HCT116 (cell line): ENCODE measurements at regions not wholly inside any gene's neighbourhood (a gene's known extent, or its start where the extent isn't known, plus 50 kb on each side); places are given as distances from the start of the nearest gene placed in this dataset.

Experiments used
- ATAC-seq: fragments of 200-7000 bp; cut with Tn5 transposase; 2 replicates; pipeline ENCODE4 v1.9.1; 2020; ENCODE audit warnings: mild to moderate bottlenecking, moderate library complexity
- BruUV-seq: library from RNA; stranded (reverse); fragments of 400-500 nt; replicated peaks from 2 replicates; lab custom pipeline; 2021; lab: Mats Ljungman, UMichigan
- CTCF ChIA-PET: fragments of 300-600 bp; sonication (Branson Sonifier 250); formaldehyde crosslinking; loops from one replicate; lab custom pipeline; 2021; ENCODE audit warnings: antibody characterized with exemption; lab: Charles Lee
- POLR2A ChIA-PET: fragments of 300-600, 350-600 bp; sonication (Branson Sonifier 250); formaldehyde crosslinking; loops from one replicate; lab custom pipeline; 2021; ENCODE audit warnings: antibody characterized with exemption; lab: Charles Lee
- RAD21 ChIA-PET, 2 experiments: fragments of 300-600 bp; sonication (Branson Sonifier 250); formaldehyde crosslinking; loops; one replicate each; lab custom pipeline; 2023; ENCODE audit warnings: low total read pairs in 2 of 2; ENCODE audit not compliant: uncharacterized antibody in 2 of 2, unreplicated experiment in 2 of 2, low non-redundant PET in 1 of 2; lab: Charles Lee
- DNase-seq: peaks from one replicate; pipeline ENCODE4 v3.0.0-alpha.2; 2010; ENCODE audit warnings: low read depth, low spot score
- H2AFZ ChIP-seq: fragments of 200-600 bp; shearing (Covaris generic), sonication (generic); 2 replicates; pipeline ENCODE4 v1.6.1; 2017; ENCODE audit warnings: low read depth, mixed run types, mixed read lengths, antibody characterized with exemption, low read length; ENCODE audit not compliant: poor library complexity, severe bottlenecking
- H3K27ac ChIP-seq: 2 replicates; pipeline ENCODE4 v1.5.1; 2012; ENCODE audit warnings: low read depth, low read length
- H3K27me3 ChIP-seq: fragments of 200-600 bp; sonication (generic); 2 replicates; pipeline ENCODE4 v1.6.1; 2016; ENCODE audit warnings: mixed run types, low read length, mixed read lengths; ENCODE audit not compliant: insufficient read depth
- H3K36me3 ChIP-seq, 2 experiments: fragments of 200-500 bp in 1 of 2; fragments of 200-600 bp in 1 of 2; sonication (Bioruptor generic) in 1 of 2; sonication (generic) in 1 of 2; 2 replicates each; pipeline versions ENCODE4 v1.5.1 to v1.6.1; 2014 to 2016; ENCODE audit warnings: low read length in 2 of 2, inconsistent platforms in 1 of 2, mixed read lengths in 1 of 2, mixed run types in 1 of 2; ENCODE audit not compliant: insufficient read depth in 2 of 2, control insufficient read depth in 1 of 2
- H3K4me1 ChIP-seq, 2 experiments: fragments of 200-600 bp in 1 of 2; sonication (generic) in 1 of 2; 2 replicates each; pipeline versions ENCODE4 v1.5.1 to v1.6.1; 2012 to 2017; ENCODE audit warnings: low read length in 2 of 2, inconsistent platforms in 1 of 2, mild to moderate bottlenecking in 1 of 2, mixed read lengths in 1 of 2, mixed run types in 1 of 2, moderate library complexity in 1 of 2; ENCODE audit not compliant: insufficient read depth in 2 of 2, control insufficient read depth in 1 of 2
- H3K4me2 ChIP-seq: fragments of 200-600 bp; sonication (generic); 2 replicates; pipeline ENCODE4 v1.6.1; 2017; ENCODE audit warnings: mixed run types, low read length, mixed read lengths
- H3K4me3 ChIP-seq, 2 experiments: fragments of 200-600 bp in 1 of 2; sonication (generic) in 1 of 2; replicated peaks in 1 of 2; 2 replicates each; pipeline ENCODE4 v1.5.1; 2011 to 2016; ENCODE audit warnings: low read length in 2 of 2, control low read depth in 1 of 2, low read depth in 1 of 2, mild to moderate bottlenecking in 1 of 2, mixed read lengths in 1 of 2, mixed run types in 1 of 2
- H3K79me2 ChIP-seq: fragments of 200-600 bp; sonication (generic); 2 replicates; pipeline ENCODE4 v1.6.1; 2017; ENCODE audit warnings: mild to moderate bottlenecking, mixed run types, low read length, moderate library complexity, mixed read lengths; ENCODE audit not compliant: insufficient read depth
- H3K9ac ChIP-seq: fragments of 200-600 bp; sonication (generic); 2 replicates; pipeline ENCODE4 v1.6.1; 2016; ENCODE audit warnings: low read length, mixed read lengths
- H3K9me2 ChIP-seq: fragments of 200-600 bp; sonication (generic), shearing (Covaris generic); 2 replicates; pipeline ENCODE4 v1.6.1; 2017; ENCODE audit warnings: mixed run types, mild to moderate bottlenecking, moderate library complexity; ENCODE audit not compliant: insufficient read depth
- H3K9me3 ChIP-seq, 2 experiments: fragments of 200-500 bp in 1 of 2; fragments of 200-600 bp in 1 of 2; sonication (Bioruptor generic) in 1 of 2; sonication (generic) in 1 of 2; 2 replicates each; pipeline ENCODE4 v1.6.1; 2014 to 2017; ENCODE audit warnings: low read length in 2 of 2, mixed read lengths in 2 of 2, inconsistent platforms in 1 of 2, low read depth in 1 of 2, mild to moderate bottlenecking in 1 of 2, mixed run types in 1 of 2, moderate library complexity in 1 of 2; ENCODE audit not compliant: control insufficient read depth in 1 of 2, insufficient read depth in 1 of 2
- H4K20me1 ChIP-seq: fragments of 200-600 bp; sonication (generic), shearing (Covaris generic); 2 replicates; pipeline ENCODE4 v1.6.1; 2017; ENCODE audit warnings: mixed run types, mild to moderate bottlenecking, moderate library complexity; ENCODE audit not compliant: insufficient read depth
- ELF1 ChIP-seq: IDR thresholded peaks from 2 replicates; pipeline ENCODE4 v1.6.1; 2012; ENCODE audit warnings: low read depth, borderline replicate concordance
- EZH2phosphoT487 ChIP-seq: fragments of 200-600 bp; IDR thresholded peaks from 2 replicates; pipeline ENCODE4 v1.6.1; 2018; ENCODE audit warnings: antibody characterized with exemption, borderline replicate concordance
- FOSL1 ChIP-seq: IDR thresholded peaks from 2 replicates; pipeline ENCODE4 v1.6.1; 2012; ENCODE audit warnings: low read depth
- JUND ChIP-seq: IDR thresholded peaks from 2 replicates; pipeline ENCODE4 v1.6.1; 2012
- POLR2A ChIP-seq: IDR thresholded peaks from 2 replicates; pipeline ENCODE4 v1.7.0; 2011; ENCODE audit warnings: borderline replicate concordance; ENCODE audit not compliant: insufficient read depth, insufficient read length; ENCODE audit errors: extremely low read depth
- POLR2AphosphoS5 ChIP-seq: IDR thresholded peaks from 2 replicates; pipeline ENCODE4 v1.6.1; 2011; ENCODE audit warnings: mild to moderate bottlenecking, low read depth, low read length, moderate library complexity
- RAD21 ChIP-seq: IDR thresholded peaks from 2 replicates; pipeline ENCODE4 v1.6.1; 2012; ENCODE audit warnings: low read depth, mild to moderate bottlenecking
- SIN3A ChIP-seq: IDR thresholded peaks from 2 replicates; pipeline ENCODE4 v1.6.1; 2012; ENCODE audit warnings: low read depth
- SP1 ChIP-seq: IDR thresholded peaks from 2 replicates; pipeline ENCODE4 v1.6.1; 2012; ENCODE audit warnings: low read depth
- YY1 ChIP-seq: IDR thresholded peaks from 2 replicates; pipeline ENCODE4 v1.6.1; 2011; ENCODE audit warnings: low read length, low read depth, moderate library complexity, mild to moderate bottlenecking; ENCODE audit not compliant: insufficient replicate concordance; ENCODE audit errors: extremely low read depth
- ZFX ChIP-seq: fragments of 450-650 bp; IDR thresholded peaks from 2 replicates; pipeline ENCODE4 v1.6.1; 2017
- ZNF274 ChIP-seq: fragments of 200-500 bp; sonication (Bioruptor generic); IDR thresholded peaks from 2 replicates; pipeline ENCODE4 v1.6.1; 2014; ENCODE audit warnings: mild to moderate bottlenecking, low read depth, low read length, inconsistent platforms
- intact Hi-C: fragments of 100-400 bp; cut with micrococcal nuclease; formaldehyde crosslinking; loops from 2 replicates; pipeline ENCODE4 v1.10.0; 2022
- TF ChIP-seq, protein P1 (sequence below): IDR thresholded peaks from 2 replicates; pipeline ENCODE4 v1.6.1; 2012
- TF ChIP-seq, protein P2 (sequence below): IDR thresholded peaks from 2 replicates; pipeline ENCODE4 v1.6.1; 2012
- TF ChIP-seq, protein P3 (sequence below): IDR thresholded peaks from 2 replicates; pipeline ENCODE4 v1.6.1; 2011; ENCODE audit warnings: mild to moderate bottlenecking, low read length, moderate library complexity; ENCODE audit not compliant: insufficient replicate concordance; ENCODE audit errors: extremely low read depth
- TF ChIP-seq, protein P4 (sequence below): IDR thresholded peaks from 2 replicates; pipeline ENCODE4 v1.6.1; 2012; ENCODE audit warnings: low read depth

DNA sequence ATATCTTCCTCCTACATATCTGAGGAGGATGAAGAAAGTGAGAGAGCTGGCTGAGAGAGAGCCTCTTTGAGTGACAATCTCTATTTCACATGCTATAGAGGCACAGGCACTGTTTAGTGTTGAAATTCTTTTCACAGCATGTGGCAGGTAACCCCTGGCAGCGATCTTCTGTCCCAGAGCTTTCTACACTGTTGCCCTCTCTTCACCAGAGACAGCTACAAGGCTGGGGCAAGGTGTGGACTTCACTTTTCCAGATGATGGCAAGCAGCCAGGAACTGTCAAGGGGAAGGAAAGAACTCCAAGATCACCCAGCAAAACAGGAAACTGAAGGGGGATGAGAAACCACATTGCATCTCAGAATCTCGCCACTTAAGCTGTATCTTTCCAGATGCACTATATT is 205.2 kb downstream of the CAAP1 start:
- CTCF ChIA-PET, result no interaction called here
- DNase-seq, result no peak
- no TSS peak for BruUV-seq

More for the DNA sequence above, 205.2 kb downstream of the CAAP1 start:
- ChIA-PET POLR2A (no interaction called here), RAD21 (no interaction called here)
- Histone ChIP-seq H3K79me2 (no peaks in the 10 kb centered on the region), H3K9ac (no peak overlapping the region), H3K4me3 (no peak overlapping the region), H2AFZ (no peak overlapping the region), H4K20me1 (no peaks in the 10 kb centered on the region), H3K9me3 (no peaks in the 10 kb centered on the region), H3K27ac (no peak overlapping the region), H3K27me3 (peaks cover 14% of the 10 kb centered on the region), H3K36me3 (no peaks in the 10 kb centered on the region), H3K4me2 (no peak overlapping the region), H3K9me2 (no peaks in the 10 kb centered on the region), H3K4me1 (no peaks in the 10 kb centered on the region)
- no peak for ATAC-seq
- intact Hi-C loops, result no loop called here
- TF ChIP-seq EZH2phosphoT487, result no peak
- no peak for TF ChIP-seq POLR2AphosphoS5
- TF ChIP-seq ZNF274, result no peak
- no peak for TF ChIP-seq POLR2A
- TF ChIP-seq FOSL1, result no peak
- TF ChIP-seq, protein P1, sequence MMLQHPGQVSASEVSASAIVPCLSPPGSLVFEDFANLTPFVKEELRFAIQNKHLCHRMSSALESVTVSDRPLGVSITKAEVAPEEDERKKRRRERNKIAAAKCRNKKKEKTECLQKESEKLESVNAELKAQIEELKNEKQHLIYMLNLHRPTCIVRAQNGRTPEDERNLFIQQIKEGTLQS, result no peak
- TF ChIP-seq SIN3A, result no peak
- TF ChIP-seq JUND, result no peak
- TF ChIP-seq, protein P2, sequence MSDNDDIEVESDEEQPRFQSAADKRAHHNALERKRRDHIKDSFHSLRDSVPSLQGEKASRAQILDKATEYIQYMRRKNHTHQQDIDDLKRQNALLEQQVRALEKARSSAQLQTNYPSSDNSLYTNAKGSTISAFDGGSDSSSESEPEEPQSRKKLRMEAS, result no peak
- no peak for TF ChIP-seq SP1
- TF ChIP-seq, protein P3, sequence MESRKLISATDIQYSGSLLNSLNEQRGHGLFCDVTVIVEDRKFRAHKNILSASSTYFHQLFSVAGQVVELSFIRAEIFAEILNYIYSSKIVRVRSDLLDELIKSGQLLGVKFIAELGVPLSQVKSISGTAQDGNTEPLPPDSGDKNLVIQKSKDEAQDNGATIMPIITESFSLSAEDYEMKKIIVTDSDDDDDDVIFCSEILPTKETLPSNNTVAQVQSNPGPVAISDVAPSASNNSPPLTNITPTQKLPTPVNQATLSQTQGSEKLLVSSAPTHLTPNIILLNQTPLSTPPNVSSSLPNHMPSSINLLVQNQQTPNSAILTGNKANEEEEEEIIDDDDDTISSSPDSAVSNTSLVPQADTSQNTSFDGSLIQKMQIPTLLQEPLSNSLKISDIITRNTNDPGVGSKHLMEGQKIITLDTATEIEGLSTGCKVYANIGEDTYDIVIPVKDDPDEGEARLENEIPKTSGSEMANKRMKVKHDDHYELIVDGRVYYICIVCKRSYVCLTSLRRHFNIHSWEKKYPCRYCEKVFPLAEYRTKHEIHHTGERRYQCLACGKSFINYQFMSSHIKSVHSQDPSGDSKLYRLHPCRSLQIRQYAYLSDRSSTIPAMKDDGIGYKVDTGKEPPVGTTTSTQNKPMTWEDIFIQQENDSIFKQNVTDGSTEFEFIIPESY, result no peak
- no peak for TF ChIP-seq RAD21
- TF ChIP-seq YY1, result no peak
- no peak for TF ChIP-seq ELF1
- TF ChIP-seq, protein P4, sequence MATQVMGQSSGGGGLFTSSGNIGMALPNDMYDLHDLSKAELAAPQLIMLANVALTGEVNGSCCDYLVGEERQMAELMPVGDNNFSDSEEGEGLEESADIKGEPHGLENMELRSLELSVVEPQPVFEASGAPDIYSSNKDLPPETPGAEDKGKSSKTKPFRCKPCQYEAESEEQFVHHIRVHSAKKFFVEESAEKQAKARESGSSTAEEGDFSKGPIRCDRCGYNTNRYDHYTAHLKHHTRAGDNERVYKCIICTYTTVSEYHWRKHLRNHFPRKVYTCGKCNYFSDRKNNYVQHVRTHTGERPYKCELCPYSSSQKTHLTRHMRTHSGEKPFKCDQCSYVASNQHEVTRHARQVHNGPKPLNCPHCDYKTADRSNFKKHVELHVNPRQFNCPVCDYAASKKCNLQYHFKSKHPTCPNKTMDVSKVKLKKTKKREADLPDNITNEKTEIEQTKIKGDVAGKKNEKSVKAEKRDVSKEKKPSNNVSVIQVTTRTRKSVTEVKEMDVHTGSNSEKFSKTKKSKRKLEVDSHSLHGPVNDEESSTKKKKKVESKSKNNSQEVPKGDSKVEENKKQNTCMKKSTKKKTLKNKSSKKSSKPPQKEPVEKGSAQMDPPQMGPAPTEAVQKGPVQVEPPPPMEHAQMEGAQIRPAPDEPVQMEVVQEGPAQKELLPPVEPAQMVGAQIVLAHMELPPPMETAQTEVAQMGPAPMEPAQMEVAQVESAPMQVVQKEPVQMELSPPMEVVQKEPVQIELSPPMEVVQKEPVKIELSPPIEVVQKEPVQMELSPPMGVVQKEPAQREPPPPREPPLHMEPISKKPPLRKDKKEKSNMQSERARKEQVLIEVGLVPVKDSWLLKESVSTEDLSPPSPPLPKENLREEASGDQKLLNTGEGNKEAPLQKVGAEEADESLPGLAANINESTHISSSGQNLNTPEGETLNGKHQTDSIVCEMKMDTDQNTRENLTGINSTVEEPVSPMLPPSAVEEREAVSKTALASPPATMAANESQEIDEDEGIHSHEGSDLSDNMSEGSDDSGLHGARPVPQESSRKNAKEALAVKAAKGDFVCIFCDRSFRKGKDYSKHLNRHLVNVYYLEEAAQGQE, result no peak
- TF ChIP-seq ZFX, result no peak
